Endodermal cell (in vitro differentiated cells): ENCODE measurements at regions not wholly inside any gene's neighbourhood (a gene's known extent, or its start where the extent isn't known, plus 50 kb on each side); places are given as distances from the start of the nearest gene placed in this dataset.

Experiments used
- DNase-seq: peaks from one replicate; pipeline ENCODE4 v3.0.0-alpha.2; 2017
- H3K27ac ChIP-seq: 2 replicates; pipeline ENCODE4 v1.5.1; 2013; ENCODE audit warnings: mild to moderate bottlenecking, low read depth, low read length, moderate library complexity
- H3K27me3 ChIP-seq: 2 replicates; pipeline ENCODE4 v1.6.1; 2013; ENCODE audit warnings: mild to moderate bottlenecking, low read length, moderate library complexity; ENCODE audit not compliant: insufficient read depth, control insufficient read depth, poor library complexity, severe bottlenecking
- H3K36me3 ChIP-seq: 2 replicates; pipeline ENCODE4 v1.7.0; 2013; ENCODE audit warnings: mild to moderate bottlenecking, low read length, moderate library complexity; ENCODE audit not compliant: control insufficient read depth, insufficient read depth
- H3K4me1 ChIP-seq: one replicate; pipeline ENCODE4 v1.7.0; 2013; ENCODE audit warnings: low read length; ENCODE audit not compliant: control insufficient read depth, insufficient read depth
- H3K4me3 ChIP-seq: 2 replicates; pipeline ENCODE4 v1.5.1; 2013; ENCODE audit warnings: mild to moderate bottlenecking, low read length, moderate library complexity
- H3K9ac ChIP-seq: 2 replicates; pipeline ENCODE4 v1.6.1; 2013; ENCODE audit warnings: mild to moderate bottlenecking, low read length, moderate library complexity; ENCODE audit not compliant: poor library complexity, severe bottlenecking; ENCODE audit errors: extremely low read depth
- H3K9me3 ChIP-seq: 2 replicates; pipeline ENCODE4 v1.6.1; 2013; ENCODE audit warnings: mild to moderate bottlenecking, low read length, moderate library complexity; ENCODE audit not compliant: control insufficient read depth
- H3K27ac Mint-ChIP-seq: 2 replicates; pipeline ENCODE4 v1.8.0; 2020; ENCODE audit warnings: mixed read lengths
- H3K27me3 Mint-ChIP-seq: 2 replicates; pipeline ENCODE4 v1.8.0; 2021; ENCODE audit warnings: mild to moderate bottlenecking, mixed read lengths; ENCODE audit not compliant: insufficient read depth
- H3K36me3 Mint-ChIP-seq: 2 replicates; pipeline ENCODE4 v1.8.0; 2020; ENCODE audit warnings: low read depth, mixed read lengths
- H3K4me1 Mint-ChIP-seq: 2 replicates; pipeline ENCODE4 v1.8.0; 2020; ENCODE audit warnings: mixed read lengths
- H3K4me3 Mint-ChIP-seq: 2 replicates; pipeline ENCODE4 v1.8.0; 2020; ENCODE audit warnings: mild to moderate bottlenecking, moderate library complexity, mixed read lengths
- H3K9me3 Mint-ChIP-seq: 2 replicates; pipeline ENCODE4 v1.8.0; 2020; ENCODE audit warnings: mild to moderate bottlenecking, mixed read lengths
- CTCF ChIP-seq: fragments of 200-600 bp; sonication (generic); conservative IDR thresholded peaks from 2 replicates; pipeline ENCODE4 v1.5.0; 2021; ENCODE audit warnings: antibody characterized with exemption, mild to moderate bottlenecking
- WGBS, 2 experiments: methylation state at CpG; one replicate each; pipeline versions ENCODE4 v1.1.5 to v1.1.7; 2013; ENCODE audit warnings: missing lambda C conversion rate in 2 of 2, mixed read lengths in 1 of 2; ENCODE audit not compliant: insufficient coverage in 1 of 2, insufficient read length in 1 of 2; 5-methylcytosine and 5-hydroxymethylcytosine counted together

- Histone ChIP-seq H3K4me1 (no peaks in the 10 kb centered on the region), H3K27ac (no peak overlapping the region), H3K9me3 (no peaks in the 10 kb centered on the region), H3K9ac (no peak overlapping the region), H3K36me3 (no peaks in the 10 kb centered on the region), H3K4me3 (no peak overlapping the region), H3K27me3 (no peaks in the 10 kb centered on the region)
- no peak for TF ChIP-seq CTCF
- Mint-ChIP-seq H3K4me3 (no peak overlapping the region), H3K36me3 (no peaks in the 10 kb centered on the region), H3K27me3 (peaks cover 4% of the 10 kb centered on the region), H3K4me1 (no peaks in the 10 kb centered on the region), H3K9me3 (no peaks in the 10 kb centered on the region), H3K27ac (no peak overlapping the region)
- 92 to 95% methylated on average over 17 to 22 of the region's 22 CpGs for WGBS, 2 experiments
- peak; percentile 36 for DNase-seq
Observed at GRCh38 chr17:77723909-77724875, 234.3 kb upstream of the TNRC6C start.

DNA sequence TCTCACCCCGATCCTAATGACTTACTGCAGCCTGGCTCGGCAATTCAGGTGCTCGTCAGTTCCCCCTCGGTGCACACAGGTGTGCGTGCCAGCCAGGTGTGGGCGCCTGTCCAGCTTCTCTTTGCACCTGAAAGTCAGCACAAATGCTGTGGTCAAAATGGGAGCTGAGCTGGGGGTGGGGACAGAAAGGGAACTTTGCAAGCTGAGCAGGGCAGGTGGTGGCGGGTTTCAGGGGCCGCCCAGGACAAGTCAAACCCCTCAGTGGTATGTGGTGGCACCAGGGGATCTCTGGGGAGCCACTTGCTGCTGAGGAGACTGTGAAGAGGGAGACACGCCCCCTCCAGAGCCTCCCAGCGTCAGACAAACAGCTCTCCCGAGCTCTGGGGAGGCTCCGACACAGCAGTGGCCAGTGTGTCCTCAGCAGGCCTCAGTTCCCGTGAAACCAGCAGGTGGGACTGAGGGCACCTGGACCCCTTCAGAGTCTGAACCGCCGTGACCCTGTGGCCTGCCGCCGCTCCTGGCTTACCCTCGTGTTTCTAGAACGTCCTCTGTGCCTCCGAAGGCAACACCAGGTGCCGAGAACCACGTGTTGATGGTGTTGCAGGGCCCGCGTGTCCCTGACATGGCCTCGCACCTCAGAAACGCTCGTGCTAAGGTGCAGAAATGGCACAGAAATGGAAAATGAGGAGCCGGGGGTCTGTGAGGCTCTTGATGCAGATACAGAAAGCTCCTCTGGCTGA is 233.5 kb upstream of the TNRC6C start:
- Histone ChIP-seq H3K27ac (no peak overlapping the region), H3K9ac (no peak overlapping the region), H3K4me3 (no peak overlapping the region), H3K4me1 (no peaks in the 10 kb centered on the region), H3K9me3 (no peaks in the 10 kb centered on the region), H3K36me3 (no peaks in the 10 kb centered on the region), H3K27me3 (no peaks in the 10 kb centered on the region)
- Mint-ChIP-seq H3K27me3 (peaks cover 4% of the 10 kb centered on the region), H3K9me3 (no peaks in the 10 kb centered on the region), H3K4me3 (no peak overlapping the region), H3K4me1 (no peaks in the 10 kb centered on the region), H3K36me3 (no peaks in the 10 kb centered on the region), H3K27ac (no peak overlapping the region)
- peak; percentile 49 for DNase-seq
- WGBS, 2 experiments, result 91 to 93% methylated on average over 19 to 28 of the region's 28 CpGs
- TF ChIP-seq CTCF, result no peak

- no peaks in the 10 kb centered on the region for H3K36me3 ChIP-seq
- WGBS, 2 experiments, result 92 to 96% methylated on average over 5 of the region's 5 CpGs
- H3K27me3 ChIP-seq, result no peaks in the 10 kb centered on the region
- H3K4me1 ChIP-seq, result no peaks in the 10 kb centered on the region
- TF ChIP-seq CTCF, result no peak
- H3K9ac ChIP-seq, result no peak overlapping the region
- DNase-seq, result peak; percentile 26
- no peaks in the 10 kb centered on the region for H3K9me3 ChIP-seq
- Mint-ChIP-seq H3K36me3 (no peaks in the 10 kb centered on the region), H3K27me3 (peaks cover 3% of the 10 kb centered on the region), H3K27ac (no peak overlapping the region), H3K9me3 (peaks cover 3% of the 10 kb centered on the region), H3K4me1 (no peaks in the 10 kb centered on the region), H3K4me3 (no peak overlapping the region)
- H3K4me3 ChIP-seq, result no peak overlapping the region
- no peak overlapping the region for H3K27ac ChIP-seq
Observed at GRCh38 chr17:77725846-77726245, 232.7 kb upstream of the TNRC6C start.
